Thyroid gland (tissue), 4 donors: ENCODE measurements at regions not wholly inside any gene's neighbourhood (a gene's known extent, or its start where the extent isn't known, plus 50 kb on each side); places are given as distances from the start of the nearest gene placed in this dataset.

Experiments used
- DNase-seq, 2 donors: peaks; one replicate each; pipeline ENCODE4 v3.0.0-alpha.2; 2019
- H3K27ac ChIP-seq, 3 donors: fragments of 200-600 bp; sonication (generic); 1 replicate in 2 of 3; 2 replicates in 1 of 3; pipeline ENCODE4 v1.5.1; 2016 to 2019; ENCODE audit warnings: mild to moderate bottlenecking in 1 of 3, moderate library complexity in 1 of 3
- H3K27me3 ChIP-seq: fragments of 200-600 bp; sonication (generic); one replicate; pipeline ENCODE4 v1.5.1; 2019
- H3K36me3 ChIP-seq, 2 donors: fragments of 200-600 bp; sonication (generic); one replicate each; pipeline ENCODE4 v1.5.1; 2016 to 2019
- H3K4me1 ChIP-seq, 2 donors: fragments of 200-600 bp; sonication (generic); one replicate each; pipeline ENCODE4 v1.5.1; 2017 to 2019
- H3K4me3 ChIP-seq, 3 donors: fragments of 200-600 bp; sonication (generic); replicated peaks in 1 of 3; 1 replicate in 2 of 3; 2 replicates in 1 of 3; pipeline ENCODE4 v1.5.1; 2016; ENCODE audit warnings: mild to moderate bottlenecking in 1 of 3
- H3K9me3 ChIP-seq: fragments of 200-600 bp; sonication (generic); one replicate; pipeline ENCODE4 v1.5.1; 2017
- CTCF ChIP-seq, 6 experiments: fragments of 200-600 bp in 3 of 6; fragments of 450-650 bp in 3 of 6; sonication (generic) in 3 of 6; IDR thresholded peaks; one replicate each; pipeline ENCODE4 v1.5.1; 2016 to 2019; ENCODE audit warnings: antibody characterized with exemption in 6 of 6, mild to moderate bottlenecking in 2 of 6, inconsistent platforms in 1 of 6, moderate library complexity in 1 of 6
- POLR2A ChIP-seq, 2 donors: fragments of 450-650 bp; IDR thresholded peaks; one replicate each; pipeline ENCODE4 v1.6.1; 2017; ENCODE audit warnings: antibody characterized with exemption in 2 of 2, mild to moderate bottlenecking in 2 of 2, moderate library complexity in 1 of 2
- WGBS, 2 donors: methylation state at CpG; one replicate each; pipeline ENCODE4 v1.1.5; 2017; 5-methylcytosine and 5-hydroxymethylcytosine counted together
- intact Hi-C: fragments of 100-400 bp; cut with DNase I; formaldehyde crosslinking; loops from one replicate; pipeline ENCODE4 v1.15.1; 2023

GRCh38 chr2:64762301-64762997 lies 108.7 kb upstream of the SERTAD2 start:
- WGBS, 2 donors = 87 to 92% methylated on average over 4 of the region's 4 CpGs
- peaks cover 0 to 3% of the 10 kb centered on the region in 2 donors for H3K4me1 ChIP-seq
- no peaks in the 10 kb centered on the region for H3K27me3 ChIP-seq
- TF ChIP-seq POLR2A (IDR thresholded peaks at IDR 0.05) = no peak
- no peak for TF ChIP-seq CTCF (IDR thresholded peaks at IDR 0.05)
- no peak overlapping the region for H3K4me3 ChIP-seq
- intact Hi-C loops = no loop called here
- H3K27ac ChIP-seq = no peak overlapping the region
- DNase-seq = no peak
- H3K9me3 ChIP-seq = no peaks in the 10 kb centered on the region
- no peaks in the 10 kb centered on the region for H3K36me3 ChIP-seq

- no peak overlapping the region for H3K4me3 ChIP-seq
- TF ChIP-seq POLR2A (IDR thresholded peaks at IDR 0.05) (no peak), CTCF (IDR thresholded peaks at IDR 0.05) (no peak)
- H3K27ac ChIP-seq = no peak overlapping the region
- no peaks in the 10 kb centered on the region for H3K36me3 ChIP-seq
- intact Hi-C loops = no loop called here
- peaks cover 0 to 3% of the 10 kb centered on the region in 2 donors for H3K4me1 ChIP-seq
- no peak for DNase-seq
- no peaks in the 10 kb centered on the region for H3K27me3 ChIP-seq
- H3K9me3 ChIP-seq = no peaks in the 10 kb centered on the region
- 53 to 84% methylated on average over 1 of the region's 1 CpG for WGBS, 2 donors
Observed at GRCh38 chr2:64763126-64763525, 109.4 kb upstream of the SERTAD2 start.

- H3K27me3 ChIP-seq = no peaks in the 10 kb centered on the region
- TF ChIP-seq POLR2A (IDR thresholded peaks at IDR 0.05) = no peak
- TF ChIP-seq CTCF (IDR thresholded peaks at IDR 0.05) = no peak
- H3K27ac ChIP-seq = no peak overlapping the region
- H3K4me3 ChIP-seq = no peak overlapping the region
- H3K9me3 ChIP-seq = no peaks in the 10 kb centered on the region
- H3K36me3 ChIP-seq = no peaks in the 10 kb centered on the region
- peaks cover 0 to 3% of the 10 kb centered on the region in 2 donors for H3K4me1 ChIP-seq
- intact Hi-C loops = no loop called here
- DNase-seq = no peak
- 81 to 95% methylated on average over 4 of the region's 4 CpGs for WGBS, 2 donors
Observed at GRCh38 chr2:64765160-64765805, 111.6 kb upstream of the SERTAD2 start.

GRCh38 chr2:64766841-64767669 lies 113.3 kb upstream of the SERTAD2 start:
- H3K27ac ChIP-seq = peak overlapping the region; percentile 93 to 96 (median 94)
- peaks cover 0 to 3% of the 10 kb centered on the region in 2 donors for H3K4me1 ChIP-seq
- WGBS, 2 donors = 12% methylated on average over 13 of the region's 13 CpGs
- H3K27me3 ChIP-seq = no peaks in the 10 kb centered on the region
- intact Hi-C loops = no loop called here
- TF ChIP-seq CTCF (IDR thresholded peaks at IDR 0.05) = no peak
- TF ChIP-seq POLR2A (IDR thresholded peaks at IDR 0.05) = no peak
- no peaks in the 10 kb centered on the region for H3K9me3 ChIP-seq
- H3K4me3 ChIP-seq = peak overlapping the region in 2 of 3 donors; percentile 58 to 67
- H3K36me3 ChIP-seq = no peaks in the 10 kb centered on the region
- no peak for DNase-seq
